Transverse colon (tissue), 4 donors: ENCODE measurements at regions not wholly inside any gene's neighbourhood (a gene's known extent, or its start where the extent isn't known, plus 50 kb on each side); places are given as distances from the start of the nearest gene placed in this dataset.

ENCODE experiments used
- DNase-seq: peaks from one replicate; pipeline ENCODE4 v3.0.0-alpha.2; 2019
- H3K27ac ChIP-seq, 4 donors: fragments of 200-600 bp; sonication (generic); 2 replicates each; pipeline ENCODE4 v1.5.1; 2016 to 2018; ENCODE audit warnings: inconsistent platforms in 4 of 4
- H3K27me3 ChIP-seq: fragments of 200-600 bp; sonication (generic); 2 replicates; pipeline ENCODE4 v1.5.1; 2017; ENCODE audit warnings: inconsistent platforms
- H3K36me3 ChIP-seq, 4 donors: fragments of 200-600 bp; sonication (generic); 2 replicates each; pipeline ENCODE4 v1.5.1; 2017 to 2019; ENCODE audit warnings: inconsistent platforms in 4 of 4
- H3K4me1 ChIP-seq, 4 donors: fragments of 200-600 bp; sonication (generic); 2 replicates each; pipeline ENCODE4 v1.5.1; 2017 to 2020; ENCODE audit warnings: inconsistent platforms in 4 of 4
- H3K4me3 ChIP-seq, 4 donors: fragments of 200-600 bp; sonication (generic); 1 replicate in 1 of 4; 2 replicates in 3 of 4; pipeline versions ENCODE4 v1.5.1 to v1.6.1; 2017 to 2019; ENCODE audit warnings: inconsistent platforms in 4 of 4
- H3K9me3 ChIP-seq, 2 donors: fragments of 200-600 bp; sonication (generic); 2 replicates each; pipeline ENCODE4 v1.5.1; 2017 to 2019; ENCODE audit warnings: inconsistent platforms in 2 of 2
- EP300 ChIP-seq: sonication (generic); formaldehyde crosslinking; IDR thresholded peaks from one replicate; pipeline ENCODE4 v1.6.1; 2017; ENCODE audit warnings: antibody characterized with exemption, low read depth
- POLR2A ChIP-seq: fragments of 450-650 bp; IDR thresholded peaks from one replicate; pipeline ENCODE4 v1.6.1; 2016; ENCODE audit warnings: antibody characterized with exemption, mild to moderate bottlenecking, moderate library complexity
- POLR2AphosphoS5 ChIP-seq, 3 donors: sonication (generic); formaldehyde crosslinking; IDR thresholded peaks; one replicate each; pipeline ENCODE4 v1.6.1; 2016; ENCODE audit warnings: antibody characterized with exemption in 3 of 3
- WGBS, 2 donors: methylation state at CpG; one replicate each; pipeline ENCODE4 v1.1.5; 2018; ENCODE audit warnings: low coverage in 1 of 2; 5-methylcytosine and 5-hydroxymethylcytosine counted together
- in situ Hi-C, 4 donors: fragments of 200-750 bp; cut with MboI; loops; one replicate each; pipeline versions ENCODE4 v1.15.0 to v1.15.1; 2017; ENCODE audit warnings: low sequenced_read_pairs in 3 of 4, low pct_ligation_motif_present in 1 of 4, low pct_unique_long_range_greater_than_20kb in 1 of 4
- intact Hi-C: fragments of 100-400 bp; cut with DNase I; formaldehyde crosslinking; loops from one replicate; pipeline ENCODE4 v1.15.1; 2023; ENCODE audit warnings: low total_unique reads
- TF ChIP-seq, protein P1 (sequence below), 5 experiments: fragments of 200-600 bp in 3 of 5; fragments of 450-650 bp in 2 of 5; sonication (generic) in 3 of 5; IDR thresholded peaks; 1 replicate in 2 of 5; 2 replicates in 3 of 5; pipeline ENCODE4 v1.5.1; 2016 to 2017; ENCODE audit warnings: antibody characterized with exemption in 5 of 5, inconsistent platforms in 3 of 5, mild to moderate bottlenecking in 2 of 5, moderate library complexity in 1 of 5

DNA sequence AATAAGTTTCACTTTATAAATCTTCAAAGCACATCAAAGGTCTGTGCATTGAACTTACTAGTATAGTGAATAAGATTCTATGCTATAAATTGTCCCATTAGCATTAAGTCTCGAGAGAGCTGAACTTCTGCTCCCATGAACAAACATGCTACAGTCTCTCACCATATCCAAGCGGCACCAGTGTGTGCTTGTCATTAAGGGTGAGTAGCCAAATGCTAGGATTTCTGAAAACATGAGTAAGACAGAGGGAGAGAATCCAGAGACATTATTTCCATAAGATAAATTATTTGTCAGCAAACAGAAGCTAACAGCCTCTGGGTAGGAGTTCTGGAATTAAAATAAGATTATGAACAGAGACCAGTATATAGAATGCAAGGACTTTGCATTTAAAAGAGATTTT is 2882.5 kb downstream of the PCDH9 start:
- Histone ChIP-seq H3K4me3 (no peak overlapping the region), H3K27me3 (no peaks in the 10 kb centered on the region), H3K36me3 (no peaks in the 10 kb centered on the region), H3K27ac (no peak overlapping the region), H3K4me1 (no peaks in the 10 kb centered on the region), H3K9me3 (peaks cover 4 to 14% of the 10 kb centered on the region in 2 donors)
- in situ Hi-C loops (no loop called here), intact Hi-C loops (no loop called here)
- DNase-seq: no peak
- WGBS, 2 donors: 44 to 48% methylated on average over 2 of the region's 2 CpGs
- TF ChIP-seq EP300 (no peak), POLR2AphosphoS5 (IDR thresholded peaks at IDR 0.05) (no peak), POLR2A (no peak)
- TF ChIP-seq, protein P1, sequence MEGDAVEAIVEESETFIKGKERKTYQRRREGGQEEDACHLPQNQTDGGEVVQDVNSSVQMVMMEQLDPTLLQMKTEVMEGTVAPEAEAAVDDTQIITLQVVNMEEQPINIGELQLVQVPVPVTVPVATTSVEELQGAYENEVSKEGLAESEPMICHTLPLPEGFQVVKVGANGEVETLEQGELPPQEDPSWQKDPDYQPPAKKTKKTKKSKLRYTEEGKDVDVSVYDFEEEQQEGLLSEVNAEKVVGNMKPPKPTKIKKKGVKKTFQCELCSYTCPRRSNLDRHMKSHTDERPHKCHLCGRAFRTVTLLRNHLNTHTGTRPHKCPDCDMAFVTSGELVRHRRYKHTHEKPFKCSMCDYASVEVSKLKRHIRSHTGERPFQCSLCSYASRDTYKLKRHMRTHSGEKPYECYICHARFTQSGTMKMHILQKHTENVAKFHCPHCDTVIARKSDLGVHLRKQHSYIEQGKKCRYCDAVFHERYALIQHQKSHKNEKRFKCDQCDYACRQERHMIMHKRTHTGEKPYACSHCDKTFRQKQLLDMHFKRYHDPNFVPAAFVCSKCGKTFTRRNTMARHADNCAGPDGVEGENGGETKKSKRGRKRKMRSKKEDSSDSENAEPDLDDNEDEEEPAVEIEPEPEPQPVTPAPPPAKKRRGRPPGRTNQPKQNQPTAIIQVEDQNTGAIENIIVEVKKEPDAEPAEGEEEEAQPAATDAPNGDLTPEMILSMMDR (IDR thresholded peaks at IDR 0.05): no peak

DNA sequence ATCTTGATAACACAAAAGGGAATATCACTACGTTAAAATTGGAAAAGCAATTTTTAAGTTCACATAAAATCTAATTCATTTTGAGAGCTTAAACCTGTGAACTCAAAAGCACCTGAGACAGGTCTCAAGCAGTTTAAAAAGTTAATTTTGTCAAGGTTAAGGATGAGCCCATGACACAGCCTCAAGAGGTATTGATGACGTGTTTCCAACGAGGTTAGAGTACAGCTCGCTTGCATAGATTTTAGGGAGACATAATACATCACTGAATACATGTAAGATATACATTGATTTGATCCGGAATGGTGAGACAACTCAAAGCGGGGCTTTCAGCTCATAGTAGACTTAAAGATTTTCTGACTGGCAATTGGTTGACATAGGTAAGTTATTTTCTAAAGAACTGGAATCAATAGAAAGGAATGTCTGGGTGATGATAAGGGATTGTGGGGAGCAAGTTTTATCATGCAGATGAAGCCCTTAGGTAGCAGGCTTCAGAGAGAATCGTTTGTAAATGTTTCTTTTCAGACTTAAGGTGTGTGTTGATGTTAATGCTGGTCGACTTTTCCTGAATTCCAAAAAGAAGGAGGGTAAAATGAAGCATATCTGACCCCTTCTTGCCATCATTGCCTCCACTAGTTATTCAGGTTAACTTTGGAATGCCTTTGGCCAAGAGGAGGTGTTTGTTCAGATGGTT is 2890.6 kb downstream of the PCDH9 start:
- intact Hi-C loops (no loop called here), in situ Hi-C loops (no loop called here)
- Histone ChIP-seq H3K27ac (no peak overlapping the region), H3K36me3 (no peaks in the 10 kb centered on the region), H3K9me3 (peaks cover 4 to 20% of the 10 kb centered on the region in 2 donors), H3K27me3 (no peaks in the 10 kb centered on the region), H3K4me3 (no peak overlapping the region), H3K4me1 (no peaks in the 10 kb centered on the region)
- DNase-seq: no peak
- 66 to 83% methylated on average over 6 to 8 of the region's 8 CpGs for WGBS, 2 donors
- TF ChIP-seq EP300 (no peak), POLR2AphosphoS5 (IDR thresholded peaks at IDR 0.05) (no peak), POLR2A (no peak)
- TF ChIP-seq, protein P1 (IDR thresholded peaks at IDR 0.05): no peak

DNA sequence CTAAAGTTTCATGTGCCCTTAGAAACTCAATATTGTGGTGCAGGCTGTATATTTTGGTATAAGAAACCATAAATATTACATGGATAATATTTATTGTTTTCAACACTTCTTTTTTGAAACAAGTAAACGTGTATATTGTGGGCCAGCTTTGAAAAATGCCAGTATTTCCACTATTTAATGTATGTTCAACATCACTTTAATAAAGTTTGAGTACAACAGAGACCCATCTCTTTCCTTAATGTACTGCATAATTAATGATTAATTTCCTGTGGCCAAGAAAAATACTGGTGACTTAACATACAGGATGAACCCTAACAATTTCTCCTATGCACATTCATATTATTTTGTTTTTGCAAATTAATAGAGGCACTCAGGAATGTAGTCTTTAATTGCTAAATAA is 2891.5 kb downstream of the PCDH9 start:
- no peak for TF ChIP-seq EP300
- TF ChIP-seq, protein P1 (IDR thresholded peaks at IDR 0.05): no peak
- TF ChIP-seq POLR2AphosphoS5 (IDR thresholded peaks at IDR 0.05): no peak
- TF ChIP-seq POLR2A: no peak
- WGBS, 2 donors: 41 to 53% methylated on average over 1 of the region's 1 CpG
- H3K4me3 ChIP-seq: no peak overlapping the region
- DNase-seq: no peak
- intact Hi-C loops (no loop called here), in situ Hi-C loops (no loop called here)
- H3K9me3 ChIP-seq: peaks cover 0 to 14% of the 10 kb centered on the region in 2 donors
- no peak overlapping the region for H3K27ac ChIP-seq
- no peaks in the 10 kb centered on the region for H3K27me3 ChIP-seq
- no peaks in the 10 kb centered on the region for H3K4me1 ChIP-seq
- no peaks in the 10 kb centered on the region for H3K36me3 ChIP-seq

DNA sequence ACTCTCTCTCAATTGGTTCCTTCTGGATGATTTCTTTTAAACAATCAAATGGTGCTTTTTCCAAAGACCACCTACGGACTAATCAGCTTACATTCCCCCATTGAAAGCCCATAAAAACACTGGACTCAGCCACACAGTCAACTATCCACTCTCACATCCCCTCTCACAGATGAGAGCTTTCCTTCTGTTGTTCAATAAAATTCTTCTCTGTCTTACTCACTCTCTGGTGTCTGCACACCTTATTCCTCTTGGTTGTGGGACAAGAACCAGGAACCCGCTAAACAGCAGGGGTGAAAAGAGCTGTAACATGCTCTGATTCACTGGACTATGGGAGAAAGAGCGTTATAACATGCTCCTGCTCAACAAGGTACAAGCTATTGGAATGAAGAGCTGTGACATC is 2896.2 kb downstream of the PCDH9 start:
- Histone ChIP-seq H3K4me3 (no peak overlapping the region), H3K4me1 (no peaks in the 10 kb centered on the region), H3K36me3 (no peaks in the 10 kb centered on the region), H3K27ac (no peak overlapping the region), H3K9me3 (peaks cover 0 to 6% of the 10 kb centered on the region in 2 donors), H3K27me3 (no peaks in the 10 kb centered on the region)
- 87 to 100% methylated on average over 2 to 3 of the region's 3 CpGs for WGBS, 2 donors
- intact Hi-C loops: no loop called here
- TF ChIP-seq, protein P1 (IDR thresholded peaks at IDR 0.05): no peak
- TF ChIP-seq POLR2A (no peak), EP300 (no peak), POLR2AphosphoS5 (IDR thresholded peaks at IDR 0.05) (no peak)
- in situ Hi-C loops: no loop called here
- no peak for DNase-seq
